Upper lobe of left lung (tissue), 4 donors: ENCODE measurements at regions not wholly inside any gene's neighbourhood (a gene's known extent, or its start where the extent isn't known, plus 50 kb on each side); places are given as distances from the start of the nearest gene placed in this dataset.

Experiments used
- EP300 ChIP-seq, 4 donors: sonication (generic); formaldehyde crosslinking; IDR thresholded peaks; one replicate each; pipeline ENCODE4 v1.5.1; 2017; ENCODE audit warnings: antibody characterized with exemption in 4 of 4, control low read depth in 2 of 4
- POLR2A ChIP-seq, 4 donors: fragments of 450-650 bp; IDR thresholded peaks; one replicate each; pipeline ENCODE4 v1.5.1; 2016 to 2017; ENCODE audit warnings: antibody characterized with exemption in 4 of 4, mild to moderate bottlenecking in 2 of 4
- POLR2AphosphoS5 ChIP-seq, 2 donors: sonication (generic); formaldehyde crosslinking; IDR thresholded peaks; one replicate each; pipeline ENCODE4 v1.5.1; 2017; ENCODE audit warnings: antibody characterized with exemption in 2 of 2
- TF ChIP-seq, protein P1 (sequence below), 6 experiments: fragments of 450-650 bp in 4 of 6; fragments of 200-600 bp in 2 of 6; sonication (generic) in 2 of 6; IDR thresholded peaks; one replicate each; pipeline ENCODE4 v1.5.1; 2016 to 2019; ENCODE audit warnings: antibody characterized with exemption in 6 of 6

DNA sequence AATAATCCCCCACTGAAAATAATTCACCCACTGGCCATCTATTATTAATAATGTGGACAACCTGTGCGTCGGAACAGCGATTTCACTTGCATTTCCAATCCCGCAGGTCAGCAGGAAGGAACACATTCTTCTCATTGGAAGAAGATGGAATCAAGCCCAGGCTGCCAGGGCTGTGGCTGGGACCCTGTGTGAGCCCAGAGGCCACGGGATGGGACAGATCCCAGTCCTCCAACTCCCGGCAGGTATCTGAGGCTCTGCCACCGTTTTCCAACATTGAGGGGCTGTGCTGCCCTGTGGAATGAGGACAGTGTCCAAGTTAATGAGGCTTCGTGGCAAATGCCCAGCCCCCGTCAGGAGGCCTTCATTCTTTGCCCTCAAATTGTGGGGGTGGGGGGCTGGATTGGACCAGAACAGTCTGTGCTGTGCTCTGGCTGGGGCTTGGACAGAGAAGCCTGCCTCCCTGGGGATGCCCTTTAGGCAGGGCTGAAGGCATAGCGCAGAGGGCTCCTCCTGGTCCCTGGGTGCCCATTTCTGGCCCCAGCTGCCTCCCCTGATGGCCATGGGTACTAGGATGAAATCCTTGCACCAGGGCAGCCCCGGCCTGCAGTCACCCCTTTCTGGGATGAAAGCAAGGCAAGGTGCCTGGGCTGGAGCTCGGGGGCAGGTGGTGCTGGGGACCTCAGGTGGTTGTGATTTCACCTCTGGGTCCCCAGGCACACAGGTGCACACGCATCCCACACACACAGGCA is 195.0 kb upstream of the PPP1R26 start:
- TF ChIP-seq, protein P1, sequence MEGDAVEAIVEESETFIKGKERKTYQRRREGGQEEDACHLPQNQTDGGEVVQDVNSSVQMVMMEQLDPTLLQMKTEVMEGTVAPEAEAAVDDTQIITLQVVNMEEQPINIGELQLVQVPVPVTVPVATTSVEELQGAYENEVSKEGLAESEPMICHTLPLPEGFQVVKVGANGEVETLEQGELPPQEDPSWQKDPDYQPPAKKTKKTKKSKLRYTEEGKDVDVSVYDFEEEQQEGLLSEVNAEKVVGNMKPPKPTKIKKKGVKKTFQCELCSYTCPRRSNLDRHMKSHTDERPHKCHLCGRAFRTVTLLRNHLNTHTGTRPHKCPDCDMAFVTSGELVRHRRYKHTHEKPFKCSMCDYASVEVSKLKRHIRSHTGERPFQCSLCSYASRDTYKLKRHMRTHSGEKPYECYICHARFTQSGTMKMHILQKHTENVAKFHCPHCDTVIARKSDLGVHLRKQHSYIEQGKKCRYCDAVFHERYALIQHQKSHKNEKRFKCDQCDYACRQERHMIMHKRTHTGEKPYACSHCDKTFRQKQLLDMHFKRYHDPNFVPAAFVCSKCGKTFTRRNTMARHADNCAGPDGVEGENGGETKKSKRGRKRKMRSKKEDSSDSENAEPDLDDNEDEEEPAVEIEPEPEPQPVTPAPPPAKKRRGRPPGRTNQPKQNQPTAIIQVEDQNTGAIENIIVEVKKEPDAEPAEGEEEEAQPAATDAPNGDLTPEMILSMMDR (IDR thresholded peaks at IDR 0.05): no peak
- no peak for TF ChIP-seq POLR2A (IDR thresholded peaks at IDR 0.05)
- TF ChIP-seq POLR2AphosphoS5 (IDR thresholded peaks at IDR 0.05): no peak
- no peak for TF ChIP-seq EP300 (IDR thresholded peaks at IDR 0.05)
